ENCODE measurements at regions not wholly inside any gene's neighbourhood (a gene's known extent, or its start where the extent isn't known, plus 50 kb on each side); places are given as distances from the start of the nearest gene placed in this dataset.

DNA sequence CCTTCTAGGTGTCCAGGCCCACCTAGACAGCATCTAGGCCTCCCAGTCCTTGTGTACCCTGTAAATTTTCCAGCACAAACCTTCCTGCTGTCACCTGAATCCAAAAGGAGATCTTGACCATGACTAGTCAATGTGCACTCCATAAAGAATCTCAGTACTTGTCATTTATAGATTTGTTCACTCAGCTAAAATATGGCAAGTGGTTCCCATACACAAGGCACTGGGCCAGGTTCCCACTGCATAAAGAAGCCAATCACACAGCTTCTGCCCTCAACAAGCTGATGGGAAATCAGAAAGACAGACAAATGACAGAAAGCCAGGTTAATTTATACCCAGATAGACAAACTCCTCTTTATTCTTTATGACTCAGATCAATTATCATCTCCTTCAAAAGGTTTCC lies 526.8 kb downstream of the CD83 start:
- TF ChIP-seq, protein P1, sequence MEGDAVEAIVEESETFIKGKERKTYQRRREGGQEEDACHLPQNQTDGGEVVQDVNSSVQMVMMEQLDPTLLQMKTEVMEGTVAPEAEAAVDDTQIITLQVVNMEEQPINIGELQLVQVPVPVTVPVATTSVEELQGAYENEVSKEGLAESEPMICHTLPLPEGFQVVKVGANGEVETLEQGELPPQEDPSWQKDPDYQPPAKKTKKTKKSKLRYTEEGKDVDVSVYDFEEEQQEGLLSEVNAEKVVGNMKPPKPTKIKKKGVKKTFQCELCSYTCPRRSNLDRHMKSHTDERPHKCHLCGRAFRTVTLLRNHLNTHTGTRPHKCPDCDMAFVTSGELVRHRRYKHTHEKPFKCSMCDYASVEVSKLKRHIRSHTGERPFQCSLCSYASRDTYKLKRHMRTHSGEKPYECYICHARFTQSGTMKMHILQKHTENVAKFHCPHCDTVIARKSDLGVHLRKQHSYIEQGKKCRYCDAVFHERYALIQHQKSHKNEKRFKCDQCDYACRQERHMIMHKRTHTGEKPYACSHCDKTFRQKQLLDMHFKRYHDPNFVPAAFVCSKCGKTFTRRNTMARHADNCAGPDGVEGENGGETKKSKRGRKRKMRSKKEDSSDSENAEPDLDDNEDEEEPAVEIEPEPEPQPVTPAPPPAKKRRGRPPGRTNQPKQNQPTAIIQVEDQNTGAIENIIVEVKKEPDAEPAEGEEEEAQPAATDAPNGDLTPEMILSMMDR (IDR thresholded peaks at IDR 0.05; ENCODE audit: control insufficient read depth, insufficient read depth, low read depth, low read length, missing control alignments): no peak
- H3K4me3 ChIP-seq (ENCODE audit: control insufficient read depth, low read depth, low read length): no peak overlapping the region
- DNase-seq (ENCODE audit: low read depth): no peak

- DNase-seq (ENCODE audit: low read depth): no peak
- H3K4me3 ChIP-seq (ENCODE audit: control insufficient read depth, low read depth, low read length): no peak overlapping the region
- TF ChIP-seq, protein P1 (IDR thresholded peaks at IDR 0.05; ENCODE audit: control insufficient read depth, insufficient read depth, low read depth, low read length, missing control alignments): no peak
Observed at GRCh38 chr6:14645221-14645620, 527.6 kb downstream of the CD83 start.

- TF ChIP-seq, protein P1 (IDR thresholded peaks at IDR 0.05; ENCODE audit: control insufficient read depth, insufficient read depth, low read depth, low read length, missing control alignments): no peak
- H3K4me3 ChIP-seq (ENCODE audit: control insufficient read depth, low read depth, low read length): no peak overlapping the region
- no peak for DNase-seq (ENCODE audit: low read depth)
Observed at GRCh38 chr6:14645841-14646240, 528.3 kb downstream of the CD83 start.

GRCh38 chr6:14646371-14646770 lies 528.8 kb downstream of the CD83 start:
- TF ChIP-seq, protein P1 (IDR thresholded peaks at IDR 0.05; ENCODE audit: control insufficient read depth, insufficient read depth, low read depth, low read length, missing control alignments): no peak
- DNase-seq (ENCODE audit: low read depth): no peak
- no peak overlapping the region for H3K4me3 ChIP-seq (ENCODE audit: control insufficient read depth, low read depth, low read length)

GRCh38 chr6:14647357-14647756 lies 529.8 kb downstream of the CD83 start:
- TF ChIP-seq, protein P1 (IDR thresholded peaks at IDR 0.05; ENCODE audit: control insufficient read depth, insufficient read depth, low read depth, low read length, missing control alignments): no peak
- H3K4me3 ChIP-seq (ENCODE audit: control insufficient read depth, low read depth, low read length): no peak overlapping the region
- DNase-seq (ENCODE audit: low read depth): no peak

DNA sequence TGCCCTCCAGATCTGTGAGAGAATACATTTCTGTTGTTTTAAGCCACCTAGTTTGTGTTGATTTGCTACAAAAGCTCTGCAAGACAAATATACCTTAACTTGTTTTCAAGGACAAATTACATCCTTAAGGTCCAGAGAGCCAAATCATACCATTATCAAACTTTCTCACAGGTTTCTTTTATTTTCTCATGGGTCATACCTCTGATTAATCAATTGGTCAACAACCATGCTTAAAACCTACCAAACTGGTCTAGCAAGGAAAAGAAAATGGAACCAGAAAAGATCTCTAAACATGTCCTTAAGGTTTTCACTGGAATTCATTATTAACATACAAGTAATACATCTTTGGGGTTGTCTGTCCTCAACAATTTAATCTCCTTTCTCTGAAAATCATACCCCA lies 535.0 kb downstream of the CD83 start:
- TF ChIP-seq, protein P1 (IDR thresholded peaks at IDR 0.05; ENCODE audit: control insufficient read depth, insufficient read depth, low read depth, low read length, missing control alignments): no peak
- no peak for DNase-seq (ENCODE audit: low read depth)

More for the DNA sequence above, 535.0 kb downstream of the CD83 start:
- H3K4me3 ChIP-seq (ENCODE audit: control insufficient read depth, low read depth, low read length): no peak overlapping the region
